NCI-H146 (cell line): ENCODE measurements at regions not wholly inside any gene's neighbourhood (a gene's known extent, or its start where the extent isn't known, plus 50 kb on each side); places are given as distances from the start of the nearest gene placed in this dataset.
"Not testable (repeated sequence)": the region's sequence is repeated elsewhere in the genome, so short reads cannot be mapped to it uniquely, and the experiment has no call there.

Experiments
- DNase-seq: peaks from one replicate; lab custom pipeline; 2025; lab: John Stamatoyannopoulos, UW

DNA sequence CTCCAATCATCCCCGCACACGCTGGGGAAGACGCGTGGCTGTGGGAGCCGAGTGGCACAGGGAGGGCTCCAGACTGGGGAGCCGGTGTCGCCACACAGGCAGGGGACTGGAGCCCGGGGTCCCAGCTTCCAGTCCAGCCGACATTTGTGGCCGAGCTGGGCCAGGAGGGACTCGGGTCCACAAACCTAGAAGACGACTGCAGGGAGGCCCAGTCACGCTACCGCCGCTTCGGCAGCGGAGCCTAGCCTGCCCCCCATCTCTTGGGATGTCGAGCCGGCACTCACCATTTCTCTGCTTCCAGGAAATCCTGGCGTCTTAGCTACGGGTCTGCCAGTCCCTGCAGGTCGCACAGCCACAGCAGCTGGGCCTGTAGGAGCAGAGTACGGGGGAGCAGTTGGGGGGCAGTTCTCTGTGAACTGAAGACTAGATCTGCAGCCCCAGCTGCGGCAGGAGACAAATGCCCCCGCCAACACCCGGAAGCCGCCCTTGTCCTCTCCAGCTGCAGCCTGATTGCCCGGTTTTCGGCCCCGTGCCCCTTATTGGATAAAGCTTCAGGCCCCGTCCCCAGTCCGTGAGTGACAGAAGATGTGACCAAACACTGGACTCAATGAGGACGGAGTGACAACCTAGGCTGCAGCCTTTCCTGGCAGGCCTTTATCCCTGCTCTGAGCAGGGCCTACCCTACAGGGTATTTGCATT lies 270.7 kb downstream of the ZNF33B start:
- DNase-seq = peak; percentile 89

DNA sequence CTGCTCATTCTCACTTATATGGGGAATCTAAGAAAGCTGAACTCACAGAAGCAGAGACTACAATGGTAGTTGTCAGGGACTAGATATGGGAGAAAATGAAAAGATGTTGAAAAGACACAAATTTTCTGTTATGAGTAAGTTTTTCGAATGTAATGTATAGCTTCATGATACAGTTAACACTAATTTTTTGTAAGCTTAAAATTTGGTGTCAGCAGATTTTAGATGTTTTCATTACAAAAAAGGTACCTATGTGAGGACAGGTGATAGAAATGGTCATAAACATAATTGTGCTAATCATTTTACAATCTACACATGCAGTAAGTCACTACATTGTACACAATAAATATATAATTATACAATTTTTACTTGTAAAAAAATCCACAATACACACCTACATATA lies 286.6 kb downstream of the ZNF33B start:
- DNase-seq = no peak

DNA sequence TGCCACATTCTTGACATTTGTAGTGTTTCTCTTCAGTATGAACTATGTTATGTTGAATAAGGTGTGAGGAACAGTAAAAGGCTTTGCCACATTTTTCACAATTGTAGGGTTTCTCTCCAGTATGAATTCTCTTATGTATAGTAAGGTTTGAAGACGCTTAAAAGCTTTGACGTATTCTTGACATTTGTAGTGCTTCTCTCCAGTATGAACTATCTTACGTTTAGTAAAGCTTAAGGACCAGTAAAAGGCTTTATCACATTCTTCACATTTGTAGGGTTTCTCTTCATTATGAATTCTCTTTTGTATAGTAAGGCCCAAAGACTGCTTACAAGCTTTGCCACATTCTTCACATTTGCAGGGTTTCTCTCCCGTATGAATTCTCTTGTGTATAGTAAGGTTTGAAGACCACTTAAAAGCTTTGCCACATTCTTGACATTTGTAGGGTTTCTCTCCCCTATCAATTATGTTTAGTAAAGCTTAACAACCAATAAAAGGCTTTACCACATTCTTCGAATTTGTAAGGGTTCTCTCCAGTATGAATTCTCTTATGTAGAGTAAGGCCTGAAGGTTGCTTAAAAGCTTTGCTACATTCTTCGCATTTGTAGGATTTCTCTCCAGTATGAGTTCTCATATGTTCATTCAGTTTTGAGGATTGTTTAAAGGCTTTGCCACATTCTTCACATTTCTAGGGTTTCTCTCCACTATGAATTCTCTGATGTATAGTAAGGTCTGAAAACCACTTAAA lies 301.6 kb downstream of the ZNF33B start:
- DNase-seq = not testable (repeated sequence)

DNA sequence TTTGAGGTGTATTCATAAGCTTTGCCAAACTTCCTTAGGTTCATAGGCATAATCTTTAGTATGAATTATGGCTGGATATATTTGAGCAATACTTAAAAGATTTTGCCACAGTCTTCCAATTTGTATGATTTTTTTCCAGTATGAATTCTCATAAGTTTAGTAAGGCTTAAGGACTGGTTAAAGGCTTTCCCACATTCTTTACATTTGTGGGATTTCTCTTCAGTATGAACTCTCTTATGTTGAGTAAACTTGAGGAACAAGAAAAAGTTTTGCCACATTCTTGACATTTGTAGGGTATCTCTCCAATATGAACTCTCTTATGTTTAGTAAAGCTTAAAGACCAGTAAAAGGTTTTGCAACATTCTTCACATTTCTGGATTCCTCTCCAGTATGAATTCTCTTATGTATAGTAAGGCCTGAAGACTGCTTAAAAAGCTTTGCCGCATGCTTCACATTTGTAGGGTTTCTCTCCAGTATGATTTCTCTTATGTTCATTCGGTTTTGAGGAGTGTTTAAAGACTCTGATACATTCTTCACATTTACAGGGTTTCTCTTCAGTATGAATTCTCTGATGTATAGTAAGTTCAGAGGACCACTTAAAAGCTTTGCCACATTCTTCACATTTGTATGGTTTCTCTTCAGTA lies 302.6 kb downstream of the ZNF33B start:
- DNase-seq = not testable (repeated sequence)

DNA sequence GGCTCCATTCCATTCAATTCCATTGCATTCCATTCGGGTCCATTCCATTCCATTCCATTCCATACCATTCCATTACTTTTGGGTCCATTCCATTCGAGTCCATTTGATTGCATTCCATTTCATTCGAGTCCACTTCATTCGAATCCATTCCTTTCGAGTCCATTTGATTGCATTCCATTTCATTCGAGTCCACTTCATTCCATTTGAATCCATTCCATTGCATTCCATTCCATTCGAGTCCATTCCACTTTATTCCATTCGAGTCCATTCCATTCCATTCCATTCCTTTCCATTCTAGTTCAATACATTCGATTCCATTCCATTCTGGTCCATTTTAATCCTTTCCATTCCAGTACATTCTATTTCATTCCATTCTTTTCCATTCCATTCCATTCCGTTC lies 334.0 kb downstream of the ZNF33B start:
- DNase-seq = no peak

DNA sequence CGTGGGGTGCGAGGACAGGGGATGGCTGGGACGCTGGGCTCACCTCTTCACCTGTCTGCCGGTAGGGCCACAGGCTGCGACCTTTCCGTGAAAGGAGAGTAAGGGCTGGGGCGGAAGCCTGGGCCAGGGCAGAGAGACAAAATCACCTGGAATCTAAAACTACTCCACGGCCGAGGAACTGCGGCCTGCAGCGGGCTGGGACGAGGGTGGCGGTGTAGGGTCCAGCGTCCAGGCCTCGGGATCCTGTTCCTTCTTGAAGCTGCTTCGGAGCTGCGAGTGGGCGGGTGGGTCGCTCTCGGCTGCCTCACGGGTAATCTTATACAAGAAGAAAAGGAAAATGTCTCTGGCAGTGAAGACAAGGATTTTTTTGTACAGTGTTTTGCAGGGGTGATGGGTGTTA lies 356.5 kb downstream of the ZNF33B start:
- not testable (repeated sequence) for DNase-seq

DNA sequence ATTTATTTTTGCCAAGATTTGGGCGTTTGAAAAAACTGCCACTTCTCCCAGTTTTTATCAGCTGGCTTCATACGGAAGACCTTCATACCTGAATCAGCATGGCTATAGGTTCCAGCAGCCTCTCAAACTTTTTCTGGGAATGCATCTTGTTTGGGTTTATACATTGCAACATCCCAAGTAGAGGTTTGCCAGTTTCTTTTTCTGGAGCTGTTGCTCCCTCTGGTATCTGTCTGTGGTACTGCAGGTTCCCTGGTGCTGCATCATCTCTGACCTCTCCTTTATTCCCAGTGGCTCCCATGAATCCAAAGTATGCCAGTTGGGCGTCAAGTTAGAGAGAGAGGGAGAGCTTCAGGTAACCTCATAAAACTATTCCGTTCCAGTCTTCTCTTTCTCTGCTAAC lies 368.6 kb downstream of the ZNF33B start:
- DNase-seq = not testable (repeated sequence)

DNA sequence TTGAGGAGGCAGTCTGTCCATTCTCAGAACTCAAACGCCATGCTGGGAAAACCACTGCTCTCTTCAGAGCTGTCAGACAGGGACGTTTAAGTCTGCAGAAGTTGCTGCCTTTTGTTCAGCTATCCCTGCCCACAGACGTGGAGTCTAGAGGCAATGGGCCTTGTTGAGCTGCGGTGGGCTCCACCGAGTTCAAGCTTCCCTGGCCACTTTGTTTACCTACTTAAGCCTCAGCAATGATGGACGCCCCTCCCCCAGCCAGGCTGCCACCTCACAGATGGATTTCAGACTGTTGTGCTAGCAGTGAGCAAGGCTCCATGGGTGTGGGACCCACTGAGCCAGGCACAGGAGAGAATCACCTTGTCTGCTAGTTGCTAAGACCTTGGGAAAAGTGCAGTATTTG lies 375.1 kb downstream of the ZNF33B start:
- DNase-seq = not testable (repeated sequence)

DNA sequence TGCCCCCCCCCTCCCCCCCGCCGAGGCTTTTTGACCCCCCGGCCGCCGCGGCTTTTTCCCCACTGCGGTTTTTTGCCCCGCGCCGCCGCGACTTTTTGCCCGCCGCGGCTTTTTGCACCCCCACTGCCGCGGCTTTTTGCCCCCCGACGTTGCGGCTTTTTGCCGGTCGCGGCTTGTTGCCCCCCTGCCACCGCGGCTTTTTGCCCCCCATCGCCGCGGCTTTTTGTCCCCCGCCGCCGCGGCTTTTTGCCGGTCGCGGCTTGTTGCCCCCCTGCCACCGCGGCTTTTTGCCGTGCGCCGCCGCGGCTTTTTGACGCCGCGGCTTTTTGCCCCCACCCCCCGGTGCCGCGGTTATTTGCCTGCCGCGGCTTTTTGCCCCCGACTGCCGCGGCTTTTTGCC lies 395.4 kb downstream of the ZNF33B start:
- DNase-seq = not testable (repeated sequence)

DNA sequence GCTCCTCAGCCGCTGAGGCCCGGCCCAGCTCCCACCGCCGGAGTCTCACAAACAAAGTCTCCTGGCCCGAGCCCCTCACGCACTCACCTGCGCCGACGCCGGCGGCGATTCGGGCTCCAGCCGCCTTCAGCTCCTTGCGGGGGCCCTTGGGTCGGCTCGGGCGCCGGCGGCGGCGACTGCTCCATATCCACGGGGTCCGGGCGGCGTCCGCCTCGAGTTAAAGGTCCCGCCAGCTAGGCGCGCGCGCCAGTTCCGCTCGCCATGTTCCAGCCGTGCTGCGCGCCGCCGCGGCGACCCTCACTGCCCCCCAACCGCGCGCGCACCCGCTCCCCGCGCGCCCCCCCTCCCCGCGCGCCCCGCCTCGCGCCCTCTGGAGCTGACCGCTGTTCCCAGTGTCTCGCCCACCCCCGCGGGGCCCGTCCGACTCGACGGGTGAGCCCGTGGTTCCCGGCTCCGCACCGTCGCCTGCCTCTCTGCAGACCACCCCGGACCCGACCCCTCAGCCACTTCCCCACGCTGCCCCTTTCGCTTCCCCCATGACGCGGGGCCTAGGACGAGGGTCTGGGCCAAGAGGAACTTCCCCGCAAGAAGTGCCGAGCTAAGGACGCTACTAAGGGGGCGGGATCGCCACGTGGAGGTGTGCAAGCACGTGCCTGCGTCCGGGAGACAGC lies 396.1 kb downstream of the ZNF33B start:
- DNase-seq = no peak

DNA sequence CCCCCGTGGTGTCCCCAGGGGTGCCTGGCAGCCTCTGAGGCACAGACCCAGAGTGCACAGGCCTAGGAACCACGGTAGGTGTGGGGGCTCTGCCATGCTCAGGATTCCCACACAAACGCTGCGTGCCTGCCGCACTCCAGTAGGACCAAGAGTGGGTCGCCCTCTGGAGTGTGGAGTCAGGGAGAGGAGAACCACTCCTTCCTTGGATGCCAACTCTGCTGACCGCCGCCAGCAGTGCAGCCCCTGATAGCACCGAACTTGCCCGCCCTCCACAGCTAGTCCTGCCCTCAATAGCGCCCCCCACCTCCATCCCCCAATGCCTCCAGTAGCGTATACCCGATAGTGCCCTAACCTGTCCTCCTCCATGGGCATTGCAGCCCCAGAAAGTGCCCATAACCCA lies 402.0 kb downstream of the ZNF33B start:
- not testable (repeated sequence) for DNase-seq

DNA sequence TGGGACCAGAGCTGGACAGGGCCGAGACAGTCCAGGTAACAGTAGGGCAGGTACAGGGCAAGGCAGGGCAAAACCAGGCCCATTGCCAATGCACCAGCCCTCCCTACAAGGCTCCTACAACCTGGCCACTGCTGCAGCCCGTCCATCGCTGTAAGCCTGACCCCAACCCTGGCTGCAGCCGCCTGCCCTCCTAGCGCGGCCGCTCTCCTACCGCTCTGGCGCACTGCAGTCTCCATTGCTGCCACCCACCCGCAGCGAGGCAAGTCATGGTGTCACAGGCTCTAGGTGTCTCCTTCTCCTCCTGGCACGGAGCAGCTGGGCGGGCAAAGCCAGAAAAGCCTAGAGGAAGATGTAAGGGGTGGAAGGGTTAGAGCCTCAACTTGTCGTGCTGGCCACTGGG lies 402.6 kb downstream of the ZNF33B start:
- not testable (repeated sequence) for DNase-seq

DNA sequence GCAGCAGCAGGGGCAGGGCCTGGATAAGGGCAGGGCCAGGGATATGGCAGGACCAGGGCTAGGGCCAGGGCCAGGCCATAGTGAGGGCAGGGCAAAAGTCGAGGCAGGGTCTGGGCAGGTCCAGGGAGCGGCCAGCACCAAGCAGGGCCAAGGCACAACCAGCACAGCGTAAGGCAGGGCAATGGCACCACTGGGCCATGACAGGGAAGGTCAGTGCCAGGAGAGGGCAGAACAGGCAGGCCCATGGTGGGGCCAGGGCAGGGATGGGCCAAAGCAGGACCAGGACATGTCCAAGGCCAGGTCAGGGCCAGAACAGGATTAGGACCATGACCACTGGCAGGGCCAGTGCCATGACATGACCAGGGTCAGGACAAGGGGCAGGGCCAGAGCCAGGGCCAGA lies 403.1 kb downstream of the ZNF33B start:
- DNase-seq = not testable (repeated sequence)

DNA sequence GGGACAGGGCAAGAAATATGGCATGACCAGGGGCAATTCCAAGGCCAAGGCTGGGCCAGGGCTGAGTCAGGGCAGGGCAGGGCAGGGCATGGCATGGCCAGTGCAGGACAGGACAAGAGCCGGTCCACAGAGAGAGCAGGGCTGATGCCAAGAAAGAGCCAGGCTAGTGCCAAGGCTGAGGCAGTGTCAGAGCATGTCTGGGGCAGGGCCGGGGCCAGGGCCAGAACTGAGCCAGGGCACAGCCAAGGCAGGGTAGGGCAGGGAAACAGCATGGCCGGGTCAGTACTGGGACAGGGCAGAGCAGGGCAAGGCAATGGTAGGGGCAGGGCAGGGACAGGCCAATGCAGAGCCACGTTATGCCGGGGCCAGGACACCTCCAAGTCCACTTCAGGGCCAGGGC lies 403.9 kb downstream of the ZNF33B start:
- DNase-seq = not testable (repeated sequence)

DNA sequence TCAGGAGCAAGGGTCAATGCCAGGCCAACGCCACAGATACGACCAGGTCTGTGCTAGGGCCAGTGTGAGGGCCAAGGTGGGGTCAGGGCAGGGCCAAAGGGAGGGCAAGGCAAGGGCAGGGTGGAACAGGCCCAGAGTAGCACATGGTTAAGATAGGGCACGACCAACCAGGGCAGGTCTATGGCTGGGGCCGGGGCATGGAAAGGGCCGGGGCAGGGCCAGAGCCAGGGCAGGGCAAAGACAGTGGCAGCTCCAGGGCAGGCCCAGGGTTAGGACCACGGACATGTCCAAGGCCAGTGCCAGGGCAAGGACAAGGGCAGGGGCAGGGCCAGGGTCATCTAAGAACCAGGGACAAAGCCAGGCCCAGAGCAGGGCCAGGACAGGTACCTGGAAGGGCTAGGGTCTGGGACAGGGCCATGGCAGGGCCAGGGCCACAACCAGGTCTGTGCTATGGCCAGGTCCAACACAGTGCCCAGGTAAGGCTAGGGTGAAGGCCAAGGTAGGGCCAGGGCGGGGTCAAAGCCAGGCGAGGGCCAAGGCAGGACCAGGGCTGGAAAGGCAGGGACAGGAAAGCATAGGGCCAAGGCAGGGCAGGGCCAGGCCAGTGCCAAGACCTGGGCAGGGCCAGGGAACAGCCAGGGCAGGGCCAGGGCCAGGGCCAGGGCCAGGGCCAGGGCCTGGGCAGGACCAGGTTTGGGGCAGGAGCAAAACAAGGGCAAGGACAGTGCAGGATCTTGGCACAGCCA lies 404.7 kb downstream of the ZNF33B start:
- DNase-seq = not testable (repeated sequence)

DNA sequence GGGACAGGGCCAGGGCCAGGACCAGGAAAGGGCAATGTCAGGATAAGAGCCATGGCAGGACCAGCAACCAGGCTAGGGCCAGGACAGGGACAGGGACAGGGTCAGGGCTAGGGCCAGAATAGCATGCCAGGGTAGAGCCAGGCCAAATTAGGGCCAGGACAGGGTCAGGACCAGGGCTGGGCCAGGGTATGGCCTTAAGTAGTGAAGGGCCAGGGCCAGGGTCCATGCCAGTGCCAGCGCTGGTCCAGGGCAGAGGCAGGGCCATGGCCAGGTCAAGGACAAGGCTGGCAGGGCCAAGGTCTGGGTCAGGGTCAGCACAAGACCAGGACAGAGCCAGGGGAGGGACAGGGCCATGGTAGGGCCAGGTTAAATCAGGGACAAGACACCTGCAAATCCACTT lies 405.4 kb downstream of the ZNF33B start:
- DNase-seq = not testable (repeated sequence)

DNA sequence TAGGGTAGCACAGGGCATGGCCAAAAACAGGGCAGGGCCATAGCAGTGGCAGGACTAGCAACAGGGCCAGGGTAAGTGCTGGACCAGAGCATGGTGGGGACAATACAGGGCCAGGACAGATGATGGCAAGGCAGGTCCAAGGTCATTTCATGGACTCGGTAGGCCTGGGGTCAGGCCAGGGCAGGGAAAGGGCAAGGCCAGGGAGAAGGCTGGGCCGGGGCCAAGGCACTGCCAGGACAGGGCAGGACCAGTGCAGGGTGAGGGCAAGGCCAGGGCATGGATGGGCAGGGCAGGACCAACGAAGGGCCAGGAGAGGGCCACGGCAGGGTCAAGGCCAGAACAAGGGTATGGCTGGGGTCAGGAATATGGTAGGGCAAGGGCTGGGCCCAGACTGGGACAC lies 407.6 kb downstream of the ZNF33B start:
- DNase-seq = not testable (repeated sequence)

DNA sequence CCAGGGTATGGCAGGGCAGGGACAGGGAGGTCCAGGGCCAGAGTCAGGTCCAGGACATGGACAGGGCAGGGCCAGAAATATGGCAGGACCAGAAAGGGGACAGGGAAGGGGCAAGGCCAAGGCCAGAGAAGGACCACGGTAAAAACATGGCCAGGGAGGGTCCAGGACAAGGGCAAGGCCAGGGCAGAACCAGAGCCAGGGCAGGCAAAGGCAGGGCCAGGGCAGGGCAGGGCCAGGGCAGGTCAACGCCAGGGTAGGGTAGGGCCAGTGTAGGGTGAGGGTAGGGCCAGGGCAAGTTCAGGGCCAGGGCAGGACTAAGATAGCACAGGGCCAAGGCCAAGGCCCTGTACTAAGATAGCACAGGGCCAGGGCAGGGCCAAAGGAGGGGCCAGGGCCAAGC lies 408.3 kb downstream of the ZNF33B start:
- DNase-seq = not testable (repeated sequence)

DNA sequence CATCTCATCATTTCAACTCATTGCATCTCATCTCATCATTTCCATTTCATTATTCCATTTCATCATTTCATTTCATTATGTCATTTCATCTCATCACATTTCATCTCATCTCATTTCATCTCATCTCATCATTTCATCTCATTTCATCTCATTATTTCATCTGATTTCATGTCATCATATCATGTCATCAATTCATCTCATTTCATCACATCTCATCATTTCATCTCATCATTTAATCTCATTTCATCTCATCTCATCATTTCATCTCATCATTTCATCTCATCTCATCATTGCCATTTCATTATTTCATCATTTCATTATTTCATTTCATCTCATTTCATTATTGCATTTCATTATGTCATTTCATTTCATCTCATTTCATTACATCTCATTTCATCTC lies 410.5 kb downstream of the ZNF33B start:
- DNase-seq = not testable (repeated sequence)

DNA sequence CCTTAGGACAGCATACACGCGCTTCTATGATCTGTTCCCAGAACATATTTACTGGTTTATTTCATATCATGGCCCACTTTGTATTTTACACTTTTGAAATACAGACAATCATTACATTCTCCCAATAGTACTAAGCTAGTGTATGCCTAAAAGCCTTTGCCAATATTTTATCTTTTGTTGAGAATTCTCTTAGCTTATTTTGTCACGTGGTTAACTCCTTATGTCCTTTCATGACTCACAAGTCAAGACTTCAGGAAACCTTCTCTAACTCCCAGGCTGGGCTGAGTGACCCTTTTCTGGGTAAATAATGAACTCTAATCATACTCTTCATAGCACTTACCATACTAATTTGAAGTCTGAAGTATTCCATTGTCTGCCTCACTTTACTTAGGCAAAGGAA lies 444.8 kb downstream of the ZNF33B start:
- DNase-seq = not testable (repeated sequence)

DNA sequence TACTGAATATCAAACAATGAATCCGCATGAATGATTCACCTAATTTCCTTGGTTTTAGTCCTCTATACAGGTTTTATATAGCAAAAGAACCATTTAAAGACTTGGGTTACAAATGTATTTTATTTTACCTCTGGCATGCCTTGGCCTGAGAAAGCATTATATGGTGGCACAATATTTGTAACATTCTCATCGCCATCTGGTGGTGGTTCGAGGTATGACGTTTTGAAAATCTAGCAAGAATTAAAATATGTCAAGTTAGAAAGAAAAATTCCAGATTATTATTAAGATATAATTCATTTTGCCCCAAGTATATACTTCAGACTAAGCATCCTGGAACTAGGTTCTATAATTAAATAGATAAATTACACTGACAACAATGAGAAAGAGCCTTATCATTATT lies 445.9 kb downstream of the ZNF33B start:
- not testable (repeated sequence) for DNase-seq
